Sigmoid colon (tissue), 4 donors: ENCODE measurements at regions not wholly inside any gene's neighbourhood (a gene's known extent, or its start where the extent isn't known, plus 50 kb on each side); places are given as distances from the start of the nearest gene placed in this dataset.

Experiments
- EP300 ChIP-seq, 4 donors: sonication (generic); formaldehyde crosslinking; IDR thresholded peaks; one replicate each; pipeline ENCODE4 v1.6.1; 2017; ENCODE audit warnings: antibody characterized with exemption in 4 of 4
- POLR2A ChIP-seq, 2 donors: fragments of 450-650 bp; IDR thresholded peaks; one replicate each; pipeline ENCODE4 v1.6.1; 2016; ENCODE audit warnings: antibody characterized with exemption in 2 of 2, mild to moderate bottlenecking in 2 of 2, moderate library complexity in 2 of 2
- POLR2AphosphoS5 ChIP-seq, 4 donors: sonication (generic); formaldehyde crosslinking; IDR thresholded peaks; one replicate each; pipeline ENCODE4 v1.6.1; 2017; ENCODE audit warnings: antibody characterized with exemption in 4 of 4
- TF ChIP-seq, protein P1 (sequence below), 4 experiments: fragments of 450-650 bp in 3 of 4; fragments of 200-600 bp in 1 of 4; IDR thresholded peaks; one replicate each; pipeline ENCODE4 v1.5.1; 2016 to 2019; ENCODE audit warnings: antibody characterized with exemption in 4 of 4, mild to moderate bottlenecking in 3 of 4, moderate library complexity in 2 of 4

DNA sequence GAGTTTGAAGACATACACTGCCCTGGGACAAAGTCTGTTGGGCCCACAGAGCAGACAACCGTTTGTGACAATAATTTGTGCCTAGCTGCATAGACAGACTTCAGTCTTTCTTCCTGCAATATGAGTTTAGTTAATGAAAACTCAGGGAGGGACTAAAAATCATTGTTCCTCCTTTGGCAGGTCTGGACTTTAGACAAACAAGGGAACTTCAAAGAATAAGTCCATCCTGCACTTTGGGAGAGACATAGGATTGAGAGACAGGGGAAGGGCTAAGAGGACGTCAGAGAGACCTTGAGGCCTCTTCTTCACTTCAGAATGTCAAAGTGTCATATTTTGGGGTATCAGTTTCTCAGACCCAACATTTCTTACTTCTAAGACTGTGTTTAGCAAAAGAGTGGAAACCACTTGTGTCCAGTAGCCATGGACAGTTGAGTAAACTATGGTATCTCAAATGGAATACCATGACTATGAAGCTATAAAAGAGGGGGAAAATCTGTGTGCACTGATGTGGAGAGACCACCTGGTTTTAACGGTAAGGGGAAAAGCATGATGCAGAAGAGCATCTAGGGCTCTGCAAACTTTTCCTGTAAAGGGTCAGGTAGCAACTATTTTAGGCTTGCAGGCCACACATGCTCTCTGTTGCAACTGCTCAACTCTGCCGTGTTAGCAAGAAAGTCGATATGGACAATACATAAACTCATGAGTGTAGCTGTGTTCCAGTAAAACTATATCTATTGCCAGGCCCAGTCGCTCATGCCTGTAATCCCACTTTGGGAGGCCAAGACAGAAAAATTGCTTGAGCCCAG is 217.8 kb upstream of the SH3BP4 start:
- TF ChIP-seq, protein P1, sequence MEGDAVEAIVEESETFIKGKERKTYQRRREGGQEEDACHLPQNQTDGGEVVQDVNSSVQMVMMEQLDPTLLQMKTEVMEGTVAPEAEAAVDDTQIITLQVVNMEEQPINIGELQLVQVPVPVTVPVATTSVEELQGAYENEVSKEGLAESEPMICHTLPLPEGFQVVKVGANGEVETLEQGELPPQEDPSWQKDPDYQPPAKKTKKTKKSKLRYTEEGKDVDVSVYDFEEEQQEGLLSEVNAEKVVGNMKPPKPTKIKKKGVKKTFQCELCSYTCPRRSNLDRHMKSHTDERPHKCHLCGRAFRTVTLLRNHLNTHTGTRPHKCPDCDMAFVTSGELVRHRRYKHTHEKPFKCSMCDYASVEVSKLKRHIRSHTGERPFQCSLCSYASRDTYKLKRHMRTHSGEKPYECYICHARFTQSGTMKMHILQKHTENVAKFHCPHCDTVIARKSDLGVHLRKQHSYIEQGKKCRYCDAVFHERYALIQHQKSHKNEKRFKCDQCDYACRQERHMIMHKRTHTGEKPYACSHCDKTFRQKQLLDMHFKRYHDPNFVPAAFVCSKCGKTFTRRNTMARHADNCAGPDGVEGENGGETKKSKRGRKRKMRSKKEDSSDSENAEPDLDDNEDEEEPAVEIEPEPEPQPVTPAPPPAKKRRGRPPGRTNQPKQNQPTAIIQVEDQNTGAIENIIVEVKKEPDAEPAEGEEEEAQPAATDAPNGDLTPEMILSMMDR (IDR thresholded peaks at IDR 0.05): no peak
- TF ChIP-seq POLR2A (IDR thresholded peaks at IDR 0.05) (no peak), POLR2AphosphoS5 (IDR thresholded peaks at IDR 0.05) (no peak), EP300 (IDR thresholded peaks at IDR 0.05) (no peak)
